Psoas muscle (tissue), 7 donors: ENCODE measurements at regions not wholly inside any gene's neighbourhood (a gene's known extent, or its start where the extent isn't known, plus 50 kb on each side); places are given as distances from the start of the nearest gene placed in this dataset.
A peak's percentile ranks its signal among the peaks of the same experiment; 100 is the strongest.

Experiments
- ATAC-seq, 4 donors: fragments of 200-7000 bp; cut with Tn5 transposase; one replicate each; pipeline ENCODE4 v1.9.1; 2020; ENCODE audit warnings: moderate library complexity in 3 of 4, mild to moderate bottlenecking in 2 of 4
- DNase-seq, 2 donors: peaks; one replicate each; pipeline ENCODE4 v3.0.0-alpha.2; 2020
- H3K27ac ChIP-seq: fragments of 200-600 bp; one replicate; pipeline ENCODE4 v1.8.0; 2022
- H3K27me3 ChIP-seq, 3 donors: fragments of 200-600 bp in 1 of 3; one replicate each; pipeline versions ENCODE4 v1.6.1 to v1.8.0; 2013 to 2022; ENCODE audit warnings: low read length in 2 of 3, mild to moderate bottlenecking in 2 of 3, moderate library complexity in 1 of 3; ENCODE audit not compliant: insufficient read depth in 3 of 3
- H3K36me3 ChIP-seq, 2 donors: fragments of 200-600 bp in 1 of 2; one replicate each; pipeline versions ENCODE4 v1.6.1 to v1.8.0; 2013 to 2022; ENCODE audit warnings: low read depth in 1 of 2, mild to moderate bottlenecking in 1 of 2, moderate library complexity in 1 of 2; ENCODE audit not compliant: insufficient read depth in 1 of 2
- H3K4me1 ChIP-seq: fragments of 200-600 bp; one replicate; pipeline ENCODE4 v1.8.0; 2022
- H3K4me3 ChIP-seq: fragments of 200-600 bp; one replicate; pipeline ENCODE4 v1.8.0; 2022; ENCODE audit warnings: mild to moderate bottlenecking
- H3K9me3 ChIP-seq: fragments of 200-600 bp; one replicate; pipeline ENCODE4 v1.8.0; 2022
- WGBS, 3 donors: extraction: QIAGEN DNeasy Blood & Tissue Kit; methylation state at CpG; one replicate each; pipeline versions ENCODE4 v1.1.6 to v1.1.7; 2013; 5-methylcytosine and 5-hydroxymethylcytosine counted together
- intact Hi-C, 2 donors: fragments of 100-400 bp; cut with DNase I; formaldehyde crosslinking; loops; one replicate each; pipeline versions ENCODE4 v1.11.0 to v1.14.2; 2022
- TF ChIP-seq, protein P1 (sequence below): fragments of 200-600 bp; IDR thresholded peaks from one replicate; pipeline ENCODE4 v1.8.0; 2022; ENCODE audit warnings: antibody characterized with exemption
- donor health status: healthy with polysubstance abuse.
- donor health status: DM: no; HTN: no; CAD: no; lungs with moderate emphysema.
- donor health status: Bipolar disorder and iron deficiency.
- donor health status: healthy.
- donor health status: DM: yes; HTN: yes; CAD: no.
- donor health status: DM: no; HTN: no; CAD: no.
- donor health status: DM: yes; HTN: yes; CAD: no.

DNA sequence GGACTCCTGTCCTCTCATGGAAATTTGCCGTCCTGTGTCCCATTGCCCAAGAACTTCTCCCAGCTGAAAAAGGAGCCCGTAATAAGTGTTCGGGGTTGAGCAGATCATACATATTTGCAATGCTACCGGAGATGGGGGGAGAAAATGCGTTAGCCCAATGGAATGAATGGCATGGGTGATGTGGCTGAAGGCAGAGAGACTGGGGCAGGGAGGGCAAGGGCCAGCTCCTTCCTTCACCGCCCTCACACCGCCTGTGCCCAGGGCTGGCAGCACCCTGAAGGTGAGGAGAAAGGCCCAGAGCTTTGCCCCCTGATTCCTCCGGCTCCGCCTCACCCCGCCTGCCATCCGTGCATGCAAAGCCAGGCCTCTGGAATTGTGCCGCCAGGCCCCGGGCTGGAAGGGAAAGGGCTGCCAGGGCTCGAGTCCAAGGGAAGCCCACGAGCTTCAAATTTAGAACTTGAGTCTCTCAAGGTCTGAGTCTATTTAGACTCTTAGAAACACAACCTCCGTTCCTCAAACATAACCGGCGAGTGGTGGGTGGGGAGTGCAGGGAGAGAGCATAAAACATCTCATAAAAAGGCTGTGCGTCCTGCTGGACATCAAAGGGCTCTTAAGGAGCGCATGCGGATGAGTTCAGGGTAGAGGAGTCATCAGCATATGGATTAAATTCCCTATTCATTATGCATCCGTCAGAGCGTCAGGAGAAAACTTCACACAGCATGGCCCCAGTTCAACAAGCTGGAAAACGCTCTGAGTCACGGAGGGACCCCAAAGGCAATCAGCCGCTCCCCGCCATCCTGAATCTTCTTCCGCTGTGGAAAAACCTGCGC is 121.7 kb upstream of the GLI2 start:
- Histone ChIP-seq H3K27ac (no peak overlapping the region), H3K4me3 (no peak overlapping the region), H3K36me3 (no peaks in the 10 kb centered on the region), H3K27me3 (peaks cover 0 to 5% (median 0%) of the 10 kb centered on the region in 3 donors), H3K4me1 (peaks cover 6% of the 10 kb centered on the region), H3K9me3 (no peaks in the 10 kb centered on the region)
- intact Hi-C loops = no loop called here
- 68 to 73% (median 71%) methylated on average over 29 of the region's 29 CpGs for WGBS, 3 donors
- ATAC-seq (no peak), DNase-seq (no peak)
- TF ChIP-seq, protein P1, sequence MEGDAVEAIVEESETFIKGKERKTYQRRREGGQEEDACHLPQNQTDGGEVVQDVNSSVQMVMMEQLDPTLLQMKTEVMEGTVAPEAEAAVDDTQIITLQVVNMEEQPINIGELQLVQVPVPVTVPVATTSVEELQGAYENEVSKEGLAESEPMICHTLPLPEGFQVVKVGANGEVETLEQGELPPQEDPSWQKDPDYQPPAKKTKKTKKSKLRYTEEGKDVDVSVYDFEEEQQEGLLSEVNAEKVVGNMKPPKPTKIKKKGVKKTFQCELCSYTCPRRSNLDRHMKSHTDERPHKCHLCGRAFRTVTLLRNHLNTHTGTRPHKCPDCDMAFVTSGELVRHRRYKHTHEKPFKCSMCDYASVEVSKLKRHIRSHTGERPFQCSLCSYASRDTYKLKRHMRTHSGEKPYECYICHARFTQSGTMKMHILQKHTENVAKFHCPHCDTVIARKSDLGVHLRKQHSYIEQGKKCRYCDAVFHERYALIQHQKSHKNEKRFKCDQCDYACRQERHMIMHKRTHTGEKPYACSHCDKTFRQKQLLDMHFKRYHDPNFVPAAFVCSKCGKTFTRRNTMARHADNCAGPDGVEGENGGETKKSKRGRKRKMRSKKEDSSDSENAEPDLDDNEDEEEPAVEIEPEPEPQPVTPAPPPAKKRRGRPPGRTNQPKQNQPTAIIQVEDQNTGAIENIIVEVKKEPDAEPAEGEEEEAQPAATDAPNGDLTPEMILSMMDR = no peak

DNA sequence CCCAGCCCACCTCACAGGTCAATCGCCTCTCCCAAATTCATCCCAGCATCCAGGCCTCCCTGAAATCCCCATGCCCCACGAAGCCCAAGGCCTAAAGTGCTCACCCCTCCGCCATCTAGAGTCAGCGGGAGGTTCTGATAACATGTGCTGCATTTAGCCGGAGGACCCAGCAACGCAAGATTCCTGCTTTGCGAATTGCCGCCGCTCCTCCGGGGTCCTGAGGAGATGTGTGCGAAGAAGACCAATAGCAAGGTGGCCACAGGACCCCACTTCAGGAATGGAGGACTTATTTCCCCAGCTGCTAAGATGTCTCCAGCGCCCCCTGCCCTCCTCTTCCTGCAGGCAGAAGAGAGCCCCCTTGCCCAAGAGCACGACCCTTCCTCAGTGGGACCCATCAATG is 120.8 kb upstream of the GLI2 start:
- DNase-seq = peak in 1 of 2 donors; percentile 11
- WGBS, 3 donors = 93 to 98% (median 94%) methylated on average over 13 of the region's 13 CpGs
- H3K9me3 ChIP-seq = no peaks in the 10 kb centered on the region
- peaks cover 6% of the 10 kb centered on the region for H3K4me1 ChIP-seq
- intact Hi-C loops = no loop called here
- no peak for ATAC-seq
- H3K36me3 ChIP-seq = no peaks in the 10 kb centered on the region
- TF ChIP-seq, protein P1 = no peak
- peaks cover 0 to 5% (median 0%) of the 10 kb centered on the region in 3 donors for H3K27me3 ChIP-seq
- H3K4me3 ChIP-seq = no peak overlapping the region
- no peak overlapping the region for H3K27ac ChIP-seq

DNA sequence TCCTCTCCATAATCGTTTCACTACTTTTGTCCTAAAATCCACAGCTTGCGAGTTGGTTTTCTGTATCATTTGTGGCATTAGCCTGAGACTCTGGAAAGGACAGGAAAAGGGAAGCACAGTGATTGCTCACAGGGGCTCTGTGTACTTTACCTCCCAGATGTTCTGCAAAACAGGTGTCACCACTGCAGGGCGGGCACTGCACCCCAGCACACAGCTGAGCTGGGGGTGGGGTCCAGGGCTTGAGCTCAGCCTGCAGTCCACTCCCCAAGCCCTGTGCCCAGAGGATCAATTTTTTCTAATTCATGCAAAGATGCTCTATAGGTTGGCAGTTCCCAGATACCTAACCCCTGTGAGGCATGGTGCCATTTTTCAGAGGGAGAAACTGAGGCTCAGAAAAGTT is 119.4 kb upstream of the GLI2 start:
- Histone ChIP-seq H3K27me3 (peaks cover 0 to 5% (median 0%) of the 10 kb centered on the region in 3 donors), H3K4me3 (no peak overlapping the region), H3K36me3 (no peaks in the 10 kb centered on the region), H3K4me1 (peaks cover 6% of the 10 kb centered on the region), H3K9me3 (no peaks in the 10 kb centered on the region), H3K27ac (no peak overlapping the region)
- ATAC-seq (no peak), DNase-seq (no peak)
- 72 to 85% (median 78%) methylated on average over 3 of the region's 3 CpGs for WGBS, 3 donors
- intact Hi-C loops = no loop called here
- TF ChIP-seq, protein P1 = no peak

DNA sequence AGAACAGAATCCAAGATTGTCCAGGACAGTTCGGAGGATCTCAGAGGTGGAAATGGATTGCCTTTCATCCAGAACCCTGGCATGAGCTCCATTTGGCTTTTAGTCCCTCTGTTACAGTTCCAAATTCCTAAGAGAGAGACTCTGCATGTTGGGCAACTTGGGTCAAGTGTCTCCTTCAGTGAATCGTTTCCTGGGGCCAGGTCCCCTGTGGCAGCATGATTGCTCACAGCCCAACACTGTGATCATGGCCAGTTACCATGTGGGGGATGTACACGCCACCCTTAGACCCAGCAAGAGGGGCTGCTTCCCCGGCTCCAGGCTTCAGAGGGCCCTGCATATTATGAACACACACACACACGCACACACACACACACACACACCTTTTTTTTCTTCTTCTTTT is 118.6 kb upstream of the GLI2 start:
- ATAC-seq (peak; percentile 76 to 95 (median 89)), DNase-seq (peak; percentile 37 to 68)
- TF ChIP-seq, protein P1 = no peak
- Histone ChIP-seq H3K4me1 (peaks cover 6% of the 10 kb centered on the region), H3K27me3 (peaks cover 0 to 5% (median 0%) of the 10 kb centered on the region in 3 donors), H3K9me3 (no peaks in the 10 kb centered on the region), H3K36me3 (no peaks in the 10 kb centered on the region), H3K27ac (no peak overlapping the region), H3K4me3 (no peak overlapping the region)
- intact Hi-C loops = no loop called here
- 47 to 57% (median 48%) methylated on average over 5 of the region's 5 CpGs for WGBS, 3 donors
